ENCODE measurements at regions not wholly inside any gene's neighbourhood (a gene's known extent, or its start where the extent isn't known, plus 50 kb on each side); places are given as distances from the start of the nearest gene placed in this dataset.

DNA sequence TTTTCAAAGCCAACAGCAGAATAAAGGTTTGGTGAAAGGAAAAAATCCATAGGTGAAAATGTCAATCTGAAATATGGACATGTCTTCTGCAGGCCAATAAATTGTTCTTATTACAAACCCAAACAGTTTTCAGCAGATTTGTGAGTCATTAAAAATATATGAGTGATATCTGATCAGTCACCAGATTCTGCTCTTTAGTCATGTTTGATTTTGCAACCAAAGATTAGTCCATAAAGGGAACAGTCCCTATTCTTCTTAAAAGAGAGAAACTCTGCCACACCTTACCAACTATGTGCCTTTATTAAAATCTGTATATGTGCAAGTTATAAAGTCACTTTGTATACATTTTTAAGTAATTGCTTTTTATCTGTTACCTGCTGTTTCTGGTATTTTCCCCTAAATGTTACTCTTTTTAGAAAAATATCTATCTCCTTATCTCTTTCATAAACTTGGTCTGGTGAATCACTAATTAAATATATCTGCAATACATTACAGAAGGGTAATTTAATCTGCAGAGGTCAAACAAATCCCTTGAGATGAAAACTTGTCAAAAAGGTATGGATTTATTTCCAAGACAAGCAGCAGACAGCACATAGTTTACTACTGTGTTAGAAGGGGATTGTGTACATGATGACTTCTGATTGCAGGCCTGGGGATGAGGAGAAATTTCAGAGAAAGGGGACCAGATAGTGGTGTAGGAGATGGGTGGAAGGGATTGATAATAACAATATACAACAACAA is 322.9 kb upstream of the NWD2 start:
- no peak for ATAC-seq (ENCODE audit: insufficient read depth, low read depth)
- Histone ChIP-seq H3K9me3 (ENCODE audit: insufficient read depth, low read length, severe bottlenecking) (no peaks in the 10 kb centered on the region), H2AFZ (ENCODE audit: low read depth, low read length) (no peak overlapping the region), H3K27ac (ENCODE audit: low read length) (no peak overlapping the region), H3K9ac (ENCODE audit: low read depth, low read length) (no peak overlapping the region), H4K20me1 (ENCODE audit: insufficient read depth, low read length) (no peaks in the 10 kb centered on the region), H3K4me1 (ENCODE audit: insufficient read depth, low read length) (no peaks in the 10 kb centered on the region), H3K4me2 (ENCODE audit: insufficient read depth, low read length) (no peak overlapping the region), H3K79me2 (ENCODE audit: insufficient read depth, low read length) (no peaks in the 10 kb centered on the region), H3K4me3 (ENCODE audit: low read depth in 1 of 2, low read length in 2 of 2) (no peak overlapping the region), H3K27me3 (ENCODE audit: insufficient read depth, low read length, poor library complexity) (no peaks in the 10 kb centered on the region), H3K36me3 (ENCODE audit: insufficient read depth, low read length) (no peaks in the 10 kb centered on the region)
- TF ChIP-seq, protein P1, sequence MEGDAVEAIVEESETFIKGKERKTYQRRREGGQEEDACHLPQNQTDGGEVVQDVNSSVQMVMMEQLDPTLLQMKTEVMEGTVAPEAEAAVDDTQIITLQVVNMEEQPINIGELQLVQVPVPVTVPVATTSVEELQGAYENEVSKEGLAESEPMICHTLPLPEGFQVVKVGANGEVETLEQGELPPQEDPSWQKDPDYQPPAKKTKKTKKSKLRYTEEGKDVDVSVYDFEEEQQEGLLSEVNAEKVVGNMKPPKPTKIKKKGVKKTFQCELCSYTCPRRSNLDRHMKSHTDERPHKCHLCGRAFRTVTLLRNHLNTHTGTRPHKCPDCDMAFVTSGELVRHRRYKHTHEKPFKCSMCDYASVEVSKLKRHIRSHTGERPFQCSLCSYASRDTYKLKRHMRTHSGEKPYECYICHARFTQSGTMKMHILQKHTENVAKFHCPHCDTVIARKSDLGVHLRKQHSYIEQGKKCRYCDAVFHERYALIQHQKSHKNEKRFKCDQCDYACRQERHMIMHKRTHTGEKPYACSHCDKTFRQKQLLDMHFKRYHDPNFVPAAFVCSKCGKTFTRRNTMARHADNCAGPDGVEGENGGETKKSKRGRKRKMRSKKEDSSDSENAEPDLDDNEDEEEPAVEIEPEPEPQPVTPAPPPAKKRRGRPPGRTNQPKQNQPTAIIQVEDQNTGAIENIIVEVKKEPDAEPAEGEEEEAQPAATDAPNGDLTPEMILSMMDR (IDR thresholded peaks at IDR 0.05; ENCODE audit: borderline replicate concordance, extremely low read depth, low read length, poor library complexity, severe bottlenecking) = no peak
- TF ChIP-seq EZH2 (IDR thresholded peaks at IDR 0.05; ENCODE audit: borderline replicate concordance, low read depth, low read length, severe bottlenecking) = no peak
- DNase-seq = no peak

DNA sequence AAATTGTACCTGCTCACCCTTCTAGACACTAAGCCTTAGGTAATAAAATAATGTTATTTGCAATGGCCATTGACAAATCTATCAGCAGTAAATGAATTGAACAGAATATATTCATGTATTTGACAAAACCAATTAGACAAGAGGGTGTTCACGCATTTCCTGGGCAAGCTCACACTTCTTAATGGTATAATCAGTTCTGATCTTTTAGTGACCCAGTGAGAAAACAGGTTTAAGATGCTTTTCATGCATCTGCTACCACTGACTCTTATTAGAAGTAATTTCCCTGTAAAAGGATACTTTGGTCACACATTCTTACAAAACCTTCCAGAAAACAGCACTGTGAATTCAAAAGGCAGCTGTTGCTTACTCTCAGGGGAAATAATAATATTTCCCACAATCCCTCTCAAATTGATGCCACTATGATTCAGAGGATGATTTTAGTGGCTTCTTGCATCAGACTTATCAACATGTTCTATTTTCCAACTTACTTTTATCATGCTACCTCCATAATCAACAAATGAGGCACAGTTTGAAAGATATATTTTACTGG is 313.9 kb upstream of the NWD2 start:
- H3K4me2 ChIP-seq (ENCODE audit: insufficient read depth, low read length) = no peak overlapping the region
- no peak overlapping the region for H2AFZ ChIP-seq (ENCODE audit: low read depth, low read length)
- DNase-seq (no peak), ATAC-seq (ENCODE audit: insufficient read depth, low read depth) (no peak)
- H3K9ac ChIP-seq (ENCODE audit: low read depth, low read length) = no peak overlapping the region
- no peak overlapping the region for H3K4me3 ChIP-seq (ENCODE audit: low read depth in 1 of 2, low read length in 2 of 2)
- H3K4me1 ChIP-seq (ENCODE audit: insufficient read depth, low read length) = no peaks in the 10 kb centered on the region
- no peaks in the 10 kb centered on the region for H4K20me1 ChIP-seq (ENCODE audit: insufficient read depth, low read length)
- H3K27me3 ChIP-seq (ENCODE audit: insufficient read depth, low read length, poor library complexity) = no peaks in the 10 kb centered on the region
- H3K9me3 ChIP-seq (ENCODE audit: insufficient read depth, low read length, severe bottlenecking) = no peaks in the 10 kb centered on the region
- no peak overlapping the region for H3K27ac ChIP-seq (ENCODE audit: low read length)
- TF ChIP-seq EZH2 (IDR thresholded peaks at IDR 0.05; ENCODE audit: borderline replicate concordance, low read depth, low read length, severe bottlenecking) = no peak
- TF ChIP-seq, protein P1 (IDR thresholded peaks at IDR 0.05; ENCODE audit: borderline replicate concordance, extremely low read depth, low read length, poor library complexity, severe bottlenecking) = no peak
- H3K79me2 ChIP-seq (ENCODE audit: insufficient read depth, low read length) = no peaks in the 10 kb centered on the region
- no peaks in the 10 kb centered on the region for H3K36me3 ChIP-seq (ENCODE audit: insufficient read depth, low read length)

DNA sequence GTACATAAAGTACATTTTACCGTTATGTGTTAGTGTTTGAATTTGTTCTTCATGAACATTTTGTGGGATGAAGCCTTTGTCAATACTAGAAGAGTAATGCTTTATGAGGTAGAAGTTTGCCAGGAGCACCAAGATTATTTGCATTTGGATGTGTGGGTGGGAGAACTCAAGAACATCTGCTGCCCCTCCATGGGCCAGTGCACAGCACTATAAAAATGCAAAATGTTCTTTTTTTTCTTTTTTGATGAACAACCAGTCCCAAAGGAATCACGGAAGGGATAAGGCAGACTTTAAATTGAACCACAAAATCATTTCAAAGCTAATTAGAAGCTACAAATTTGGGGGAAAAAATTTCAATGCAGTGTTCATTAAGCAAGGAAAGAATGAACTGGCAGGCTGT is 300.3 kb upstream of the NWD2 start:
- Histone ChIP-seq H4K20me1 (ENCODE audit: insufficient read depth, low read length) (no peaks in the 10 kb centered on the region), H3K79me2 (ENCODE audit: insufficient read depth, low read length) (no peaks in the 10 kb centered on the region), H3K27me3 (ENCODE audit: insufficient read depth, low read length, poor library complexity) (no peaks in the 10 kb centered on the region), H3K4me3 (ENCODE audit: low read depth in 1 of 2, low read length in 2 of 2) (no peak overlapping the region), H3K9me3 (ENCODE audit: insufficient read depth, low read length, severe bottlenecking) (no peaks in the 10 kb centered on the region), H3K9ac (ENCODE audit: low read depth, low read length) (no peak overlapping the region), H3K4me2 (ENCODE audit: insufficient read depth, low read length) (no peak overlapping the region), H2AFZ (ENCODE audit: low read depth, low read length) (no peak overlapping the region), H3K4me1 (ENCODE audit: insufficient read depth, low read length) (no peaks in the 10 kb centered on the region), H3K36me3 (ENCODE audit: insufficient read depth, low read length) (no peaks in the 10 kb centered on the region), H3K27ac (ENCODE audit: low read length) (no peak overlapping the region)
- TF ChIP-seq, protein P1 (IDR thresholded peaks at IDR 0.05; ENCODE audit: borderline replicate concordance, extremely low read depth, low read length, poor library complexity, severe bottlenecking) = no peak
- no peak for TF ChIP-seq EZH2 (IDR thresholded peaks at IDR 0.05; ENCODE audit: borderline replicate concordance, low read depth, low read length, severe bottlenecking)
- DNase-seq = no peak
- ATAC-seq (ENCODE audit: insufficient read depth, low read depth) = no peak
